ENCODE measurements at regions not wholly inside any gene's neighbourhood (a gene's known extent, or its start where the extent isn't known, plus 50 kb on each side); places are given as distances from the start of the nearest gene placed in this dataset.

GRCh38 chr16:73434621-73435020, 386.7 kb upstream of the ZFHX3 start:
- TF ChIP-seq PATZ1 (CRISPR knock-in tag; IDR thresholded peaks at IDR 0.05; ENCODE audit: borderline replicate concordance) (no peak), ARNTL (CRISPR knock-in tag; IDR thresholded peaks at IDR 0.05; ENCODE audit: borderline replicate concordance, low read depth) (no peak), ZFP3 (CRISPR knock-in tag; IDR thresholded peaks at IDR 0.05) (no peak), CREB5 (CRISPR knock-in tag; IDR thresholded peaks at IDR 0.05; ENCODE audit: low read depth) (no peak), PPARA (CRISPR knock-in tag; IDR thresholded peaks at IDR 0.05; ENCODE audit: borderline replicate concordance) (no peak), TCF4 (CRISPR knock-in tag; IDR thresholded peaks at IDR 0.05; ENCODE audit: borderline replicate concordance) (no peak), BACH2 (CRISPR knock-in tag; IDR thresholded peaks at IDR 0.05; ENCODE audit: borderline replicate concordance) (no peak), TOX (CRISPR knock-in tag; IDR thresholded peaks at IDR 0.05; ENCODE audit: borderline replicate concordance) (no peak), TSHZ2 (CRISPR knock-in tag; IDR thresholded peaks at IDR 0.05) (no peak), POU6F1 (CRISPR knock-in tag; IDR thresholded peaks at IDR 0.05; ENCODE audit: borderline replicate concordance, low read depth) (no peak)

All from SK-N-SH treated with all-trans-retinoic acid at 6 μM for 48 hours (cell line).